HCT116 (cell line): ENCODE measurements at regions not wholly inside any gene's neighbourhood (a gene's known extent, or its start where the extent isn't known, plus 50 kb on each side); places are given as distances from the start of the nearest gene placed in this dataset.

Experiments used
- ATAC-seq: fragments of 200-7000 bp; cut with Tn5 transposase; 2 replicates; pipeline ENCODE4 v1.9.1; 2020; ENCODE audit warnings: mild to moderate bottlenecking, moderate library complexity
- BruUV-seq: library from RNA; stranded (reverse); fragments of 400-500 nt; replicated peaks from 2 replicates; lab custom pipeline; 2021; lab: Mats Ljungman, UMichigan
- CTCF ChIA-PET: fragments of 300-600 bp; sonication (Branson Sonifier 250); formaldehyde crosslinking; loops from one replicate; lab custom pipeline; 2021; ENCODE audit warnings: antibody characterized with exemption; lab: Charles Lee
- POLR2A ChIA-PET: fragments of 300-600, 350-600 bp; sonication (Branson Sonifier 250); formaldehyde crosslinking; loops from one replicate; lab custom pipeline; 2021; ENCODE audit warnings: antibody characterized with exemption; lab: Charles Lee
- RAD21 ChIA-PET, 2 experiments: fragments of 300-600 bp; sonication (Branson Sonifier 250); formaldehyde crosslinking; loops; one replicate each; lab custom pipeline; 2023; ENCODE audit warnings: low total read pairs in 2 of 2; ENCODE audit not compliant: uncharacterized antibody in 2 of 2, unreplicated experiment in 2 of 2, low non-redundant PET in 1 of 2; lab: Charles Lee
- DNase-seq: peaks from one replicate; pipeline ENCODE4 v3.0.0-alpha.2; 2010; ENCODE audit warnings: low read depth, low spot score
- H2AFZ ChIP-seq: fragments of 200-600 bp; shearing (Covaris generic), sonication (generic); 2 replicates; pipeline ENCODE4 v1.6.1; 2017; ENCODE audit warnings: low read depth, mixed run types, mixed read lengths, antibody characterized with exemption, low read length; ENCODE audit not compliant: poor library complexity, severe bottlenecking
- H3K27ac ChIP-seq: 2 replicates; pipeline ENCODE4 v1.5.1; 2012; ENCODE audit warnings: low read depth, low read length
- H3K27me3 ChIP-seq: fragments of 200-600 bp; sonication (generic); 2 replicates; pipeline ENCODE4 v1.6.1; 2016; ENCODE audit warnings: mixed run types, low read length, mixed read lengths; ENCODE audit not compliant: insufficient read depth
- H3K36me3 ChIP-seq, 2 experiments: fragments of 200-500 bp in 1 of 2; fragments of 200-600 bp in 1 of 2; sonication (Bioruptor generic) in 1 of 2; sonication (generic) in 1 of 2; 2 replicates each; pipeline versions ENCODE4 v1.5.1 to v1.6.1; 2014 to 2016; ENCODE audit warnings: low read length in 2 of 2, inconsistent platforms in 1 of 2, mixed read lengths in 1 of 2, mixed run types in 1 of 2; ENCODE audit not compliant: insufficient read depth in 2 of 2, control insufficient read depth in 1 of 2
- H3K4me1 ChIP-seq, 2 experiments: fragments of 200-600 bp in 1 of 2; sonication (generic) in 1 of 2; 2 replicates each; pipeline versions ENCODE4 v1.5.1 to v1.6.1; 2012 to 2017; ENCODE audit warnings: low read length in 2 of 2, inconsistent platforms in 1 of 2, mild to moderate bottlenecking in 1 of 2, mixed read lengths in 1 of 2, mixed run types in 1 of 2, moderate library complexity in 1 of 2; ENCODE audit not compliant: insufficient read depth in 2 of 2, control insufficient read depth in 1 of 2
- H3K4me2 ChIP-seq: fragments of 200-600 bp; sonication (generic); 2 replicates; pipeline ENCODE4 v1.6.1; 2017; ENCODE audit warnings: mixed run types, low read length, mixed read lengths
- H3K4me3 ChIP-seq, 2 experiments: fragments of 200-600 bp in 1 of 2; sonication (generic) in 1 of 2; replicated peaks in 1 of 2; 2 replicates each; pipeline ENCODE4 v1.5.1; 2011 to 2016; ENCODE audit warnings: low read length in 2 of 2, control low read depth in 1 of 2, low read depth in 1 of 2, mild to moderate bottlenecking in 1 of 2, mixed read lengths in 1 of 2, mixed run types in 1 of 2
- H3K79me2 ChIP-seq: fragments of 200-600 bp; sonication (generic); 2 replicates; pipeline ENCODE4 v1.6.1; 2017; ENCODE audit warnings: mild to moderate bottlenecking, mixed run types, low read length, moderate library complexity, mixed read lengths; ENCODE audit not compliant: insufficient read depth
- H3K9ac ChIP-seq: fragments of 200-600 bp; sonication (generic); 2 replicates; pipeline ENCODE4 v1.6.1; 2016; ENCODE audit warnings: low read length, mixed read lengths
- H3K9me2 ChIP-seq: fragments of 200-600 bp; sonication (generic), shearing (Covaris generic); 2 replicates; pipeline ENCODE4 v1.6.1; 2017; ENCODE audit warnings: mixed run types, mild to moderate bottlenecking, moderate library complexity; ENCODE audit not compliant: insufficient read depth
- H3K9me3 ChIP-seq, 2 experiments: fragments of 200-500 bp in 1 of 2; fragments of 200-600 bp in 1 of 2; sonication (Bioruptor generic) in 1 of 2; sonication (generic) in 1 of 2; 2 replicates each; pipeline ENCODE4 v1.6.1; 2014 to 2017; ENCODE audit warnings: low read length in 2 of 2, mixed read lengths in 2 of 2, inconsistent platforms in 1 of 2, low read depth in 1 of 2, mild to moderate bottlenecking in 1 of 2, mixed run types in 1 of 2, moderate library complexity in 1 of 2; ENCODE audit not compliant: control insufficient read depth in 1 of 2, insufficient read depth in 1 of 2
- H4K20me1 ChIP-seq: fragments of 200-600 bp; sonication (generic), shearing (Covaris generic); 2 replicates; pipeline ENCODE4 v1.6.1; 2017; ENCODE audit warnings: mixed run types, mild to moderate bottlenecking, moderate library complexity; ENCODE audit not compliant: insufficient read depth
- EGR1 ChIP-seq: IDR thresholded peaks from 2 replicates; pipeline ENCODE4 v1.6.1; 2012; ENCODE audit warnings: low read depth
- EZH2 ChIP-seq: fragments of 200-600 bp; sonication (generic); IDR thresholded peaks from 2 replicates; pipeline ENCODE4 v1.6.1; 2017; ENCODE audit warnings: antibody characterized with exemption, mixed run types
- EZH2phosphoT487 ChIP-seq: fragments of 200-600 bp; IDR thresholded peaks from 2 replicates; pipeline ENCODE4 v1.6.1; 2018; ENCODE audit warnings: antibody characterized with exemption, borderline replicate concordance
- MAX ChIP-seq: IDR thresholded peaks from 2 replicates; pipeline ENCODE4 v1.6.1; 2012
- POLR2A ChIP-seq: IDR thresholded peaks from 2 replicates; pipeline ENCODE4 v1.7.0; 2011; ENCODE audit warnings: borderline replicate concordance; ENCODE audit not compliant: insufficient read depth, insufficient read length; ENCODE audit errors: extremely low read depth
- RAD21 ChIP-seq: IDR thresholded peaks from 2 replicates; pipeline ENCODE4 v1.6.1; 2012; ENCODE audit warnings: low read depth, mild to moderate bottlenecking
- REST ChIP-seq: IDR thresholded peaks from 2 replicates; pipeline ENCODE4 v1.6.1; 2012; ENCODE audit warnings: low read depth
- SIN3A ChIP-seq: IDR thresholded peaks from 2 replicates; pipeline ENCODE4 v1.6.1; 2012; ENCODE audit warnings: low read depth
- YY1 ChIP-seq: IDR thresholded peaks from 2 replicates; pipeline ENCODE4 v1.6.1; 2011; ENCODE audit warnings: low read length, low read depth, moderate library complexity, mild to moderate bottlenecking; ENCODE audit not compliant: insufficient replicate concordance; ENCODE audit errors: extremely low read depth
- ZFX ChIP-seq: fragments of 450-650 bp; IDR thresholded peaks from 2 replicates; pipeline ENCODE4 v1.6.1; 2017
- intact Hi-C: fragments of 100-400 bp; cut with micrococcal nuclease; formaldehyde crosslinking; loops from 2 replicates; pipeline ENCODE4 v1.10.0; 2022

GRCh38 chr1:59027177-59027576, 243.3 kb upstream of the JUN start (continued):
- TF ChIP-seq REST: no peak
- TF ChIP-seq EZH2phosphoT487: no peak
- no peak for TF ChIP-seq MAX
- TF ChIP-seq YY1: no peak
- no peak for TF ChIP-seq ZFX
- TF ChIP-seq EGR1: no peak
- no peak for TF ChIP-seq POLR2A

GRCh38 chr1:59028048-59028447, 244.2 kb upstream of the JUN start:
- H3K9ac ChIP-seq: no peak overlapping the region
- H2AFZ ChIP-seq: no peak overlapping the region
- no peak for DNase-seq
- ChIA-PET RAD21 (no interaction called here), CTCF (no interaction called here), POLR2A (no interaction called here)
- H3K4me2 ChIP-seq: no peak overlapping the region
- H3K9me3 ChIP-seq: no peaks in the 10 kb centered on the region
- H3K36me3 ChIP-seq: no peaks in the 10 kb centered on the region
- no peak overlapping the region for H3K27ac ChIP-seq
- no peaks in the 10 kb centered on the region for H3K79me2 ChIP-seq
- H3K9me2 ChIP-seq: no peaks in the 10 kb centered on the region
- peaks cover 0 to 6% of the 10 kb centered on the region in 2 experiments; a peak in 1 of 4 replicates for H3K4me1 ChIP-seq
- no peaks in the 10 kb centered on the region for H3K27me3 ChIP-seq
- intact Hi-C loops: no loop called here
- H4K20me1 ChIP-seq: no peaks in the 10 kb centered on the region
- no peak for ATAC-seq
- BruUV-seq: no TSS peak
- no peak for TF ChIP-seq EZH2
- no peak for TF ChIP-seq RAD21
- TF ChIP-seq SIN3A: no peak
- no peak for TF ChIP-seq REST
- H3K4me3 ChIP-seq: no peak overlapping the region
